ENCODE measurements at regions not wholly inside any gene's neighbourhood (a gene's known extent, or its start where the extent isn't known, plus 50 kb on each side); places are given as distances from the start of the nearest gene placed in this dataset.

GRCh38 chr1:55466373-55466772 lies 251.2 kb upstream of the USP24 start:
- TF ChIP-seq RFX5 (IDR thresholded peaks at IDR 0.05; ENCODE audit: low read depth, low read length): no peak
- TF ChIP-seq TAF1 (CRISPR knock-in tag; IDR thresholded peaks at IDR 0.05): no peak
- no peak for TF ChIP-seq CTCF (CRISPR knock-in tag; IDR thresholded peaks at IDR 0.05)
- TF ChIP-seq PRDM15 (CRISPR knock-in tag; IDR thresholded peaks at IDR 0.05): no peak
- TF ChIP-seq PRDM10 (CRISPR knock-in tag; IDR thresholded peaks at IDR 0.05; ENCODE audit: low read depth): no peak
- TF ChIP-seq IKZF5 (CRISPR knock-in tag; IDR thresholded peaks at IDR 0.05): no peak
